RWPE2 (cell line): ENCODE measurements at regions not wholly inside any gene's neighbourhood (a gene's known extent, or its start where the extent isn't known, plus 50 kb on each side); places are given as distances from the start of the nearest gene placed in this dataset.

Experiments
- ATAC-seq: fragments of 200-7000 bp; cut with Tn5 transposase; 3 replicates; pipeline ENCODE4 v1.9.1; 2021; ENCODE audit warnings: low read depth
- DNase-seq: peaks from one replicate; pipeline ENCODE4 v3.0.0-alpha.2; 2020; ENCODE audit warnings: low spot score
- H3K27ac ChIP-seq: fragments of 450-650 bp; 2 replicates; pipeline ENCODE4 v1.5.1; 2017; ENCODE audit warnings: mild to moderate bottlenecking; ENCODE audit not compliant: poor library complexity, severe bottlenecking
- H3K27me3 ChIP-seq: fragments of 250-450 bp; sonication (Bioruptor Pico); 2 replicates; pipeline ENCODE4 v1.5.1; 2021; ENCODE audit warnings: mild to moderate bottlenecking, moderate library complexity; ENCODE audit not compliant: insufficient read depth, poor library complexity, severe bottlenecking
- H3K36me3 ChIP-seq: fragments of 250-450 bp; sonication (Bioruptor Pico); 2 replicates; pipeline ENCODE4 v1.5.1; 2020; ENCODE audit warnings: low read depth, mild to moderate bottlenecking, moderate library complexity
- H3K4me1 ChIP-seq: fragments of 250-450 bp; sonication (Bioruptor Pico); 2 replicates; pipeline ENCODE4 v1.5.1; 2021; ENCODE audit warnings: mild to moderate bottlenecking, moderate library complexity; ENCODE audit not compliant: insufficient read depth, poor library complexity, severe bottlenecking
- H3K4me3 ChIP-seq: fragments of 250-450 bp; sonication (Bioruptor Pico); 2 replicates; pipeline ENCODE4 v1.5.1; 2021; ENCODE audit warnings: mild to moderate bottlenecking, moderate library complexity; ENCODE audit not compliant: severe bottlenecking
- H3K9me3 ChIP-seq: fragments of 250-450 bp; sonication (Bioruptor Pico); 2 replicates; pipeline ENCODE4 v1.5.1; 2021; ENCODE audit warnings: mild to moderate bottlenecking, moderate library complexity; ENCODE audit not compliant: severe bottlenecking
- TF ChIP-seq, protein P1 (sequence below): fragments of 450-650 bp; IDR thresholded peaks from one replicate; pipeline ENCODE4 v1.5.1; 2017; ENCODE audit warnings: mild to moderate bottlenecking, moderate library complexity; ENCODE audit not compliant: poor library complexity, severe bottlenecking

GRCh38 chr16:85512808-85513115 lies 100.4 kb upstream of the GSE1 start:
- ATAC-seq (no peak), DNase-seq (no peak)
- Histone ChIP-seq H3K9me3 (no peaks in the 10 kb centered on the region), H3K27me3 (no peaks in the 10 kb centered on the region), H3K4me3 (no peak overlapping the region), H3K4me1 (peaks cover 21% of the 10 kb centered on the region), H3K27ac (no peak overlapping the region), H3K36me3 (no peaks in the 10 kb centered on the region)
- TF ChIP-seq, protein P1, sequence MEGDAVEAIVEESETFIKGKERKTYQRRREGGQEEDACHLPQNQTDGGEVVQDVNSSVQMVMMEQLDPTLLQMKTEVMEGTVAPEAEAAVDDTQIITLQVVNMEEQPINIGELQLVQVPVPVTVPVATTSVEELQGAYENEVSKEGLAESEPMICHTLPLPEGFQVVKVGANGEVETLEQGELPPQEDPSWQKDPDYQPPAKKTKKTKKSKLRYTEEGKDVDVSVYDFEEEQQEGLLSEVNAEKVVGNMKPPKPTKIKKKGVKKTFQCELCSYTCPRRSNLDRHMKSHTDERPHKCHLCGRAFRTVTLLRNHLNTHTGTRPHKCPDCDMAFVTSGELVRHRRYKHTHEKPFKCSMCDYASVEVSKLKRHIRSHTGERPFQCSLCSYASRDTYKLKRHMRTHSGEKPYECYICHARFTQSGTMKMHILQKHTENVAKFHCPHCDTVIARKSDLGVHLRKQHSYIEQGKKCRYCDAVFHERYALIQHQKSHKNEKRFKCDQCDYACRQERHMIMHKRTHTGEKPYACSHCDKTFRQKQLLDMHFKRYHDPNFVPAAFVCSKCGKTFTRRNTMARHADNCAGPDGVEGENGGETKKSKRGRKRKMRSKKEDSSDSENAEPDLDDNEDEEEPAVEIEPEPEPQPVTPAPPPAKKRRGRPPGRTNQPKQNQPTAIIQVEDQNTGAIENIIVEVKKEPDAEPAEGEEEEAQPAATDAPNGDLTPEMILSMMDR: no peak

DNA sequence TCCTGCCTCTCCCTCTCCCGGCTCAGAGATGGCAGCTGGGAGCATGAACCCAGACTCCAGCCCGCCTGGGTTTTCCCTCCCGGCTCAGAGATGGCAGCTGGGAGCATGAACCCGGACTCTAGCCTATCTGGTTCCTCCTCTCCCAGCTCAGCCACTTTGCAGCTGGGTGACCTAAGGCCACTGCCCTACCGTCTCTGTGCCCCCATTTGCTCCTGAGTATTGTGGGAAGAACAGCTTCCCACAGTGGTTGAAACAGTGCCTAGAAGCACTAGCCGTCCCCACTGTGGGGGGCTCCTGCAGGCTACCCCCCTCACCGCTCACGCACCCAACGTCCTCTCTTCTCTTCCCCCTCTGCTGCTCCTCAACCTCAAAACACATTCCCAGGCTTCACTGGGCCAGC lies 99.9 kb upstream of the GSE1 start:
- H3K36me3 ChIP-seq: no peaks in the 10 kb centered on the region
- ATAC-seq (no peak), DNase-seq (no peak)
- H3K4me3 ChIP-seq: no peak overlapping the region
- no peaks in the 10 kb centered on the region for H3K9me3 ChIP-seq
- H3K4me1 ChIP-seq: peaks cover 21% of the 10 kb centered on the region
- no peak overlapping the region for H3K27ac ChIP-seq
- TF ChIP-seq, protein P1: no peak
- H3K27me3 ChIP-seq: no peaks in the 10 kb centered on the region

DNA sequence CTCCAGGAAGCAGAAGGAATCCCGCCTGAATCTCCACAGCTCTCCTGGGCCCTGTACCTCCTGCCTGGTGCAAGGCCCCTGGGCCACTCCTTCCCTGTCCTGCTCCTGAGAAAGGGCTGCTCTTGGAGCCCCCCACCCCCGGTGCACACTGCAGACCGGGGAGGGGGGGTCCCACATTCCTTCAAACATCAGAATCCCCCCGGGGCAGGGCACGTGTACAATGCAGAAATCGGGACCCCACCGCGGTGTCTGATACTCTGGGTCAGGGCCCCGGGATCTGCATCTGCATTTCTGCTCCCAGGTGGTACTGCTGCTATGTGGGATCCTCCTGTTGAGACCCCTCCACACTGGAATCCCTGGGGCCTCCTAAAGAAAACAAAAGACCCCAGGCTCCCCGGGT lies 99.5 kb upstream of the GSE1 start:
- no peaks in the 10 kb centered on the region for H3K36me3 ChIP-seq
- H3K4me1 ChIP-seq: peaks cover 21% of the 10 kb centered on the region
- peak overlapping the region; percentile 83 for H3K27ac ChIP-seq
- H3K27me3 ChIP-seq: no peaks in the 10 kb centered on the region
- ATAC-seq: no peak
- H3K4me3 ChIP-seq: no peak overlapping the region
- no peaks in the 10 kb centered on the region for H3K9me3 ChIP-seq
- TF ChIP-seq, protein P1: no peak
- DNase-seq: no peak

DNA sequence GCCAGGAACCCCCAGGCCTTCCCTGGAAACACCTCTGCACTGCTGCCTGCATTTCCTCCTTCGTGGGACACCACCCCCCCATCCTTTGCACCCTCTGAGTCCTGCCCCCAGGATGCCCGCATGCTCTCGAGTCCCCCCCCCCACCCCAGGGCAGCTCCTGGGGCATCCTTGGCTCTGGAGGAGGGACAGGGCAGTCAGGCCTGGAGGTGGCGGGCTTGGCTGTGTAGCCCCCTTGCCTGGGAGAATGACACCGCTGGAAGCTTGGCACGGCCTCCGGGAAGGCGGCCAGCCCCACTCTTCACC lies 98.9 kb upstream of the GSE1 start:
- TF ChIP-seq, protein P1: no peak
- H3K9me3 ChIP-seq: no peaks in the 10 kb centered on the region
- H3K4me3 ChIP-seq: no peak overlapping the region
- DNase-seq (no peak), ATAC-seq (no peak)
- no peaks in the 10 kb centered on the region for H3K27me3 ChIP-seq
- peak overlapping the region; percentile 83 for H3K27ac ChIP-seq
- peaks cover 21% of the 10 kb centered on the region for H3K4me1 ChIP-seq
- no peaks in the 10 kb centered on the region for H3K36me3 ChIP-seq

GRCh38 chr16:85514598-85515318 lies 98.4 kb upstream of the GSE1 start:
- Histone ChIP-seq H3K27me3 (no peaks in the 10 kb centered on the region), H3K9me3 (no peaks in the 10 kb centered on the region), H3K4me1 (peaks cover 21% of the 10 kb centered on the region), H3K27ac (peak overlapping the region; percentile 83), H3K36me3 (no peaks in the 10 kb centered on the region), H3K4me3 (no peak overlapping the region)
- TF ChIP-seq, protein P1: no peak
- DNase-seq (peak; percentile 90), ATAC-seq (peak; percentile 82)
